GM21423 (cell line): ENCODE measurements at regions not wholly inside any gene's neighbourhood (a gene's known extent, or its start where the extent isn't known, plus 50 kb on each side); places are given as distances from the start of the nearest gene placed in this dataset.

Experiments
- ATAC-seq: cut with Tn5 transposase; IDR thresholded peaks from one replicate; pipeline ENCODE4 v1.9.1; 2021; ENCODE audit warnings: mild to moderate bottlenecking, moderate library complexity; ENCODE audit not compliant: unreplicated experiment

DNA sequence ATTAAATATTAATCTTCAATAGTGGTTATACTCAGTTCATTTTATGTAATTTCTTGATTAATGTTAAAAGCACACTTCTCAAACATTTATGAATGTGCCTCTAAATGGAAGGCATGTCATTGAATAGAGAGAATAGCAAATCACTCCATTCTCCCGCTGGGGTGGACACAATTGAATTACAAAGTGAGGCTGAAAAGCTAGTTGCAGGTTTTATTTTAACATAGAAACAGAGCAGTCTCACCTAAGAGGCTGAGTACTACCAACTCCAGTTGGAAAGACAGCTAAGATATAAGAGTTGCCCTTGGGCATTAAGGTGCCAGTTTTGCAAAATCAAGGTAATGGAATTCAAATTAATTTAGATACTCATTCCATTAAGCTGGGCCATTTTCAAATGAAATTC lies 147.2 kb downstream of the PCSK1 start:
- no peak for ATAC-seq

DNA sequence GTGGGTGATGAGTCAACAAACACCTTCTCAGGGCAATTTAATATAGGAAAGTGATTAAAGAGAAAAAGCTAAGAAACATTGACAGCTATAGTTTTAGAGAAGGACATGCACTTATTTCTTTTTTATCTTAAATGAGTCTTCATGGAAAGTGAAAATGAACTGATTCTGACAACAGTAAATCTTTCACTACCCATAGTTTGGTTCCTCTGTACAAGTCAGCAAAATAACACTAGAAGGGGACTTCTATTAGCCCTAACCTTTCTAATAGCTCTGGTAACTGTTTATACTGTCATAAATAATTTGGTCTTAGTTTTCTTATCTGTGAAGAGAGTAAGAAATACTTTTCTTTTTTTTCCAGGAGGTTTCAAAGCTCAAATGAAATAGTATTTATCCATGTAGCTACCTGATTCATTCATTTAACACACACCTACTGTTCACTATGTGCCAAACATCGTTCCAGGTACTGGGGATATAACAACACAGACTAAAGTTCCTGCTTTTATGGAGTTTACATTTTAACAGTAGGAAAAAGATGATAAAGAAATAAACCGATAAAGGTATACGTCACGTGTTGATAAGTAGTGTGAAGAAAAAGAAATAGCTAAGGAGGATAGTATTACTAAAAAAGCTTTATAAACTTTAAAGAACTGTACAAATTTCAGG lies 148.2 kb downstream of the PCSK1 start:
- no peak for ATAC-seq

DNA sequence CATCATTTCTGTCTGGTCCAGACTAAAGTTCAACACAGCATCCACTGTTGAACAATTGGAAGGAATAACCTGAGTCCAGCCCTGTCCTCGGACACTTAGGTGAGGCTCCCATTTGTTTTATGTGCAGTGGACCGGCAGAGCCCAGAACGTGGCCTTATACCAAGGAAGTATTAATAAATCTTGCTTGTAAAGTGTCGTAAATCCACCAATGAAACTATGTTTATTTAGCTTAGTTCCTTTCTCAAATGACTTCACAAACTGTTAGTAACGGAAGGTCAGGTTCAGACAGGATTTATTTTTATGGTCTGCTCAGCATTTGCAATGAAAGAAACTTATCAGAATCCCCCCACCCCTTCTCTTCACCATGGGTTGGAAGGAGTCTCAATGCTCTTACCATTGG lies 149.5 kb downstream of the PCSK1 start:
- no peak for ATAC-seq

DNA sequence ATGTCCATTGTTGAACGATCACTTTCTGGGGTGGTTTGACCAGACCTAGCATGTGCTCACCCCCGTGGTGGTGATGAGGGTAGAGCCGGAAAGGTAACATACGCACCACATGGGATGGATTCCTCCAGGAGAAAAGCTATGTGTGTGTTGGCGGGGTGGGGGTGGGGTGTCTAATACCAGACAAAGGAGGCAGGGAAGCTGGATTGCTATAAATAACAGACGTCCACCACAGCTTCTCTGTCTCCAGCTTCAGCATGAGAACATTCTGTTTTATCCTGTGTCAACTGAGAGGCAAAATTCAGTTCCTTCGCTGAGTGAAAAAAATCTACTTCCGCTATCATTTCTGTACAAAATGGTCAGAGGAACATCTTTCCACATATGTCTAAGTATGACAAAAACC lies 151.0 kb downstream of the PCSK1 start:
- no peak for ATAC-seq

DNA sequence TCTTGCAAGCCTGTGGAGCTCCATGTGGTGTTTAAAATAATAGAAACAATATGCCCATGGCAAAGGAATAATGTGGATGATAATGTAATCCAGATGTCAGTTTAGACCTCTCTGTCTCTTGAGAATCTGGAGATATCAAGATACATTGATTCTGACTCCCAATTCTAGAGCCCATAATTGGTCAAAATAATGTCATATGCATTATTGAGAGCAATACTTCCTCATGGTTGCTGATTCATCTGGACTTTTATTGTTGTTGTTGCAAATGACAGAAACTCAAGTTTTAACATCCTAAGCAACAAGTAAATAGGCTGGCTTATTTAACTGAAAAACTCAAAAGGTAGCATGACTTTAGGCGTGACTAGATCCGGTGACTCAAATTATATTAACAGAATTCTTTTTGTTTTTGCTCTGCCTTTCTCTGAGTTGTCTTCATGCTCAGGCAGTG lies 152.1 kb downstream of the PCSK1 start:
- no peak for ATAC-seq

DNA sequence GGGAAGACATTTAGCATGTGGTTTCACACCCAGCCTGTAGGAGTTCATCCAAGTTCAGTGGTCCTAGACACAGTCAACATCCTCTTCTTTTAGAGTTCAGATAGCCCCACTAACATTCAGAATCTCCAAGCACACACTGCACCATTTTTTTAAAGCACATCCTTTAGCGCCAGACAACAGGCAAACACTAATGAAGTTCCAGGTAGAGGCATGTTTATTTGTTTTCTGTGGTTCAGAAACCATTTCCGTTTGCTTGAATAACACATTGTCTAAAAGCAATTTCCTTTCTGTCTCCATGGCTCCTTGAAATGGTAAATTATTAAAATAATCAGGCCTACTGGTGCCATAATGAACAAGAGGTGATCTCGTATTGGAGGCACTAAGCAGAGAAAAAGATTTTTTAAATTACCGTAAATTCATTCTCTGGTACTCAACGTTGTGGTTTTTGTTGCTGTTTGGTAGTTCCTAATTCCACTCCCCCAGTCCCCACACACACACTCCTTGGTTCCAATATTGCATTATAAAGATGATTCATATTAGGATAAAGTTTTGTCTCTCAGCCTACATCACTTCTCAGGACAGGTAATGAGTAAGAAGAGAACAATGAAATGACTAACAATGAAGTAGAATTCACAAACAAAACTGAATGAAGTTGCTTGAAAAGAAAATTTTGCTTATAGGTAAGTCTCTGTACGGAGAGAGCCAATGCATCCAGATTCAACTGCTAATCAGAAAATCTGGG lies 153.1 kb downstream of the PCSK1 start:
- peak; percentile 64 for ATAC-seq

DNA sequence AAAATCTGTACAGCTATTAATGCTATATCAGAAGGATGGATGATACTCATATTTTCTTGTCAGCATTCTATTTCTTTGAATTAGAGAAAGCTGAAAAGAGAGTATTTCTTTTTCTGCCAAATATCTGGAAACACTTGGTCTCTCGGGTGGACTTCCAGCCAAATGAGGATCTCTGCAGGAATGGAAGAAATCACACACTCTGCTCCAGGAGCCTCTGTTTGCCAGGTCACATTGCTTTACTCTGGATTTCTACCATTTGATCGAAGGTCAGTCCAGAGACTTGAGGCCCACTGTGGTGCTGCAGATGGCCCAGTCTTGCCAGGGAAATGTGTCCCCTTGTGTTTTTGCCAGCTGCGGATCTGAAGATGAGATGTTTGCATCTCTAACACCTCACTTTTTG lies 154.1 kb downstream of the PCSK1 start:
- ATAC-seq: no peak

DNA sequence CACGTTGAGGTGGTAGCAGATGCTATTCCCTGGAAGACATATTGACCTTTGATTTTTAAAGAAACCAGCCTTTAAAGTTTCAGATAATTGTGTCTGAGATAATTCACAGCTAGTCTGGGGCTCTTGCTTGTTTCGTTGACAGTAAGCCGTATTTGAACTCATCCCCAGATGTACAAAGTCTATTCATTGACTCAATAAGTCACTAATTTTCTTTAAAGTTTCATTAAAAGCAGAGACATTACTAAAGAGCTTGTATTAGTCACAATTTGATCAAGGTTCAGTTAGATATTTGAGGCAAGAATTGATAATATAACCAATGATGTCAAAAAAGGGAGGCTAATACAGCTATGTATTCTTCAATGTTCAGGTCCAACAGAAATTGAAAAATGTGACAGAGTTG lies 158.0 kb downstream of the PCSK1 start:
- ATAC-seq: no peak

DNA sequence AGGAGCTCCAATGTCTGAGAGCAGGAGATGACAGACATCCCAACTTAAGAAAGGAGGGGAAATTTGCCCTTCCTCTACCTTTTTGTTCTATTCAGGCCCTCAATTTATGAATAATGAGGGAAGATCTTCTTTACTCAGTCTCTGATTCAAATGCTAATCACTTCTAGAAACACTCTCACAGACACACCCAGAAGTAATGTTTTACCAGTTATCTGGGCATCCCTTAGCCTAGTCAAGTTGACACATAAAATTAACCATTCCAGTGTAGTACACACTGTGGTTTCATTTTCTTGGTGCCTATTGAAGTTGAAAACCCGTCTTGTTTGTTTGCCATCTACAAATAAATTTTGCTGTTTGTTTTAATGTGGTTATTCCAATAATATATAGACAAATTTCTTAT lies 167.6 kb downstream of the PCSK1 start:
- ATAC-seq: no peak

DNA sequence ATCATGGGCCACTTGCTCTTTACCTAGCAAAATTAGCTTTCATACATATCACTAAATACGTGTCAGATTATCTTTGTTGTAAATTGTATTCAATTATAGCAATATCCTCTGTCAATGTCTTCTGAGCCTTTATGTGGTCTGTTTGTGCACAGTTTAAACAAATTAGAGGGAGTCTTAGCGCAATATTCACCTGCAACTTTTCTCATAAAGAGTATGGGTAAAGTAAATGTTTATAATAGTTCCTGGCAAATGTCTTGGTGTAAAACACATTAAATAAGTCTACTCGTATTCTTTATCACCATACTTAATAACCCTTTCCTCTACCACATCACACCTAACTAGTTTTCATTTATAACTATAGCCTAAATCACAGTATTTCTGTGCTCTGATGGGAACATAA lies 169.0 kb downstream of the PCSK1 start:
- ATAC-seq: no peak

DNA sequence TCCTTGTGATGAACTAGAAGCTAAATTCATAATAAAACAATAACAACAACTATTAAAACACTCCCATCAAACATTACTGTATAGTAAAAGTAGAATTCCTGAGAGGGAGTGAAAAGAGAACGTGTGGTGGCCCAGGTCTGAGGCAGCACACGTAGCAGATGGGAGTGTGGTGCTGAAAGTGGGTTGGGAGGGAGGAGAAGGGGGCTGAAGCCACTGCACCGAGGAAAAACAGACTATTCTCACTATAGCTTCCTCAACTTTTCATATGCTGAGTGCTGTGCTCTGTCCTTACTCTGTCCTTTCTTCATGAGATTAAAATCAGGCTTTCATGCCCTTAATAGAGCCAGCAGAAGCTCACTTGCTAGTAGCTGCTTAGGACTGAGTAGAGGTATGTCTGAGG lies 170.9 kb downstream of the PCSK1 start:
- no peak for ATAC-seq

DNA sequence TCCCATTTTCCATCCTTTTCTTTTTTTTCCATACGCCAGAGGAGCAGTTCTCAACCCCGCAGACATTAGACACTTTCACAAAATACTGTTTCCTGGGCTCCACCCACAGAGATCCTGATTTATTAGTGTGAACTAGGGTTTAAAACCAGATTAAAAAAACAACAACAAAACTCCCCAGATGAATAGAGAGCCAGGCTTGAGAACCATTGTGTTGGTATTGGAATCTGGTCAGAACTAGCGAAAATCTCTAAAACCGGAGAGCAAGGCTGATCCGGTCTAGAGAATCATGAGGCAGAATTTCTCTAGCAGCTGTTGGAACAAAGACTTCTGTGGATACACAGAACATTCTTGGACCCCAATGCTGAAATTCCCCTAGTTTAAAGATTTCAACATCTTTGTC lies 173.0 kb downstream of the PCSK1 start:
- ATAC-seq: no peak

DNA sequence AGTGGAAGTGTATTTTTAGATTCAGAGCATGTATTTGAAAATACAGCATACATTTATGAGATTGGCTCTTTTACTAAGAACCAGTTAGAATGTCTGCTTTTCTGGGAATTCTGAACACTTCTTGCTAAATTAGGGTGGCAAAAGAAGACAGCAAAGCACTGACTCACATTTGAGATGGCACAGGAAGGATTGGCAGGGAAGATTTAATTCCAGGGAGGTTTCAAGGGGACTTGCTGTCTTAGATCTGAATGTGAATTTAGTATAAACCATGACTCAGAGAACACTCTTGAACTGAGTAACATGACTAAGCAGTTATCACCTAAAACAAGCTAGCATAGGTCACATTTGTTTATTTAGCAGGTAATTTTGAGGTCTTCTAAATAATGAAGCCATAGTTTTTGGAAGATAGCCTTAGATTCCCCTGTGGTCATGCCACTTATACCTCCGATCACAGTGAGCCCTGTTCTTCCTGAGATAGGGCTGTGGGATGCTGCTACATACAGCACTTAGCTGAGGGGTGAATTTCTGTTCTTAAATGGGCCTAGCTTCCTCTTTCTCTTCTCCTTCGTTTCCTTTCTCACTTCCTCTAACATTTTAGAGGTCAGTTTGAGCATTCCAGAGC lies 173.8 kb downstream of the PCSK1 start:
- ATAC-seq: peak; percentile 46

DNA sequence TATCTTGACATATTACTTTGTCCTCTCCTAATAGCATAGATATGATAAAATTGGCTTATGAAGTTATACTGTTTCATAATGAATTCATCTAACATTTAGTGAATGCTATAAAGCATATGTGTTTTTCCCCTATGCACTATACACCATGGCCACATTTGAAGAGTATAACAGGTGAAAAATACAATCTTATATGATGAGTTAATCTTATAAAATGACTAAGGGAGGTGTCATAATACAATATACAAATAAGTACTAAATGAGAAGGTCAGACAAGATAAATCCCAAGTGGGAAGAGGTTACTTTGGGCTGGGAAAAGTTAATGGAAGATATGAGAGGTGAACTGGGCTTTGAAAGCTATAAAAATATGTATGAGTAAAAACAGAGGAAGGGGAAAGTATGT lies 174.4 kb downstream of the PCSK1 start:
- no peak for ATAC-seq

DNA sequence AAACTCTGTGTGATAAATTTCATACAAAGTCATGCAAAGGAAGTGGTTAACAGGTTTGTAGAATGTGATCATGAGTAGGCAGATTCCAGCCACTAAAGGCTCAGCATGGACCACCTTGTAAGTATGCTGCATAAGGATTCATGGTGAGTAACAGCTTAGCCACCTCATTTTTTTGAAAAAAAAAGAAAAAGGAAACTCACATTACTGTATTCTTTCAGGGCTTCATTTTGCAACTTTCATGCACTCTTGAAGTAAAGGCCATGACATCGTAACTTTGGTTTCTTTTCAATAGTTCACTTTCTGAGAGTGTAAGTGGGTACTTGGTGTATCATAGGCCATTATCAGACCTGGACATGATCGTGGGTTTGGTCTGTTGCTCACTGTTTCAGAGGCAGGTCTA lies 175.1 kb downstream of the PCSK1 start:
- ATAC-seq: no peak

DNA sequence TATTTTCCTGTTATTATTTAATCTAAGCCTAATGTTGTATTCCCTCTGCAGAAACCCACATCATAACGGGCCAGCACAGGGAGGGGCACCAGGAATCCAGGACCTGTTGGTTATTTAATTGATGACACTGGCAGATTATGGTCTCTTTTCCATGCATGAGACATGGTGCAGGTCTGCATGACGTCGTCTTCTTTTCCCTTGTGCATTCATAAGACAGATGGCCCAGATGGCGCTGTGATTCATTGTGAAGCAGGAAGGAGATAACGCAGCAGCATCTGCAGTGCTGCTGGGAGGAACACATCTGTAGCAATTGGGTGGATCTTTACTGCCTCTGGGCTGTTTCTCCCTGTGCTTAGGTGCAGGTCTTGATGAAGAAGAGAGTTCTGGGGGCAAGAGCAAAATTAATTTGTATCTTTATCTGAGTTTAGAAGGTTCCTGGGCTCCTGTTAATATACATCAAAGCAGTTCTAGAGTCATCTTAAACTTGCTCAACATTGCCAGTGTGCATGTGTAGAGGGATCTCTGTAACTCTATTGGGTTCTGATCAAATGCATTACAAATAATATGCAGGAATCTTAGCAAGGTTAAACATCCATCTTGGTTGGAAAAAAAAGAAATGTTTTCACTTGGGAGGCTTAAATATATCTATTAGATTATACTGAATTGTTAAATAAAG lies 176.1 kb downstream of the PCSK1 start:
- no peak for ATAC-seq

DNA sequence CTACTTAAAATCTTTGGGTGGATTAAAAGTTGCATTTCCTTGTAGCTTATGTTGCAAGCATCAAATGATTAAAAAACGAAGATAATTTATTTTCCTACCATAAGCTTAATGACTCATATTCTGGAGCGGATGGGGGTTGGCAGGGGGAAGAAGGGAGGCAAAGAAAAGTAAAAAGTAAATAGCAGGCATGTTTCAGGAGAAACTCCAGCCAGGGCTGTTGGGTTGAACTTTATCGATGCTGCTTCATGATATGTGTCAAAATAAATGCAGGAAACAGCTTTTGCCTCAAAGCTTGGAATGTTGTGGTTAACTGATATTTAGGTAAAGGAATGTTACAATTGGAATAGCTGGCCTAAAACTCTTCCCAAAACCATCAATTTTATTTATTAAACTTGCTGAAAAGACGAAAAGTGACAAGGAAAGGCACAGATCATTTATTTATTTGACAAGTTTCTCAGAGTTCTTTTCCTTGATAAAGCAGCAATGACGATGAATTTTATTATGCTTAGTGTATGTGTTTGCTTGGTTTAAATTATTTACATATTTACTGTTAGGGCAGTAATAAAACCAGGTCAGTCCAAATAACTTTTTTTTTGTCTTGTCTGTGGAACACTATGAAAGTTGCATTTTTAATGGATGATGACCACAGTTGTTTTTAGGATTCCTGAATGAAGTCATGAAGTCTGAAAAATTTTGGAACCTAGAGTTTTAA lies 177.9 kb downstream of the PCSK1 start:
- no peak for ATAC-seq

DNA sequence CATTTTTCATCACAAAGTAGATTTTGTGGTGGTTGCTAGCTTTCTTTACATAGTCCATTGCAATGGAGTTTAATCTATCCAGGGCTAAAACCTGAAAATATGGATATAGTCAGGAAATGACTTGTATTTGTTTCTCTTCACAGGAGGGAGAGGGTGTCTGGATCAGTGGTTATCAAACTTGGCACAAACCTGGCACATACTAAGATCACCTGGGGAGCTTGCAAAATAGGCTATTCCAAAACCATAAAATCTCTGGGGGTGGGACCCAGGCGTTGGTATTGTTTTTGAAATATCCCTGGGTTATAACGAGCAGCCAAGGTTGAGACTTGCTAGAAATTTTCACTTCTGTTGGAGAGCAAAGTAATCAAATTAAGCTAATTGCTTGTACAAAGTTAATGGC lies 179.9 kb downstream of the PCSK1 start:
- no peak for ATAC-seq

DNA sequence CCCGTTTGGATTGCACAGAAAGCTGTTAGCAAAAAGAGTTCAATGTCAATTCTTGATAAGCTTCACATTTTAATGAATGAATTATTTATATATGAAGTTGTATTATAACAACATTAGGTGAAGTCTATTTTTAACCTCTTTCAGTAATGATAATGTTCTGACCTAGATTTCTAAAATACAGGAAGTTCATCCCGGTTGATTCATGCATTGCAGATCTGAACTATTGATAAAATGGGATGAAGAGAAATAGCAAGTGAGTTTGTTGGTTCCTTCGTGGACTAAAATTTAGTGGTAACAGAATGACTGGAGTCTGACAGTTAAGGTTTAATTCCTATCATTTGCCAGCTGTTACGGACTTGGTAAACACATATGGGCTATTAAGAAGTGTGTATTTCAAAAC lies 180.5 kb downstream of the PCSK1 start:
- no peak for ATAC-seq

DNA sequence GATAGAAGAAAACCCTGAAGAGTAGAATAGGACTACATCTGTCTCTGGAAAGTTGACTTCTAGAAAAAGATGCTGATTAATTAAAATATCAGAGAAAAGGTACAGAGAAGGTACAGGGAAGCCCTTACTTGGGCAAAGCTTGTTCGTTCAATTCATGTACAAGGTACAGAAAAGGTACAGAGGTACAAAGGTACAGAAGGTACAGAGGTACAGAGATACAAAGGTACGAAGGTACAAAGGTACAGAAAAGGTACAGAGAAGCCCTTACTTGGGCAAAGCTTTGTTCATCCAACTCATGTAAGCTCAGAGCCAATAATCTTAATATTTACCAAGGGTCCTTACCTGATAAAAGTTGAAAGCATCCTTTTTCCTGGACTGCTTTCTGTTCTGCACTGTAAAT lies 182.3 kb downstream of the PCSK1 start:
- no peak for ATAC-seq

DNA sequence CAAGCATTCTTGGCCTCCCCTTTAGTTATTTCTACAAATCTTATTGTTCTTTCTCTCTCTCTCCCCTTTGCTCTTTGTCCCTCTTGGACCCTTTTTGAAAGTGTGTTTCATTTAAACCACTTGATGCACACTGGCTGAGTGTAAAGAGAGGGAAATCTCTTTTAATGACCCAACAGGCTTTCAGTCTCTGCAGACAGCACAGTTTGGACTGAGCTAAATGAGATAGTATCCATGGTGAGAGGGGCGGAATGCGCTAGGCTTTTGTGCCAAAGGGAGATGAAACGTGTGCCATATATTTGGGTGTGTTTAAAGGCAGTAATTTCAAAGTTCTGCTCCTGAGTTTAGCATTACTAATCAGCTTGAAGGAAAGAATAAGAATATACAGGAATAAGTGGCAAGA lies 184.9 kb downstream of the PCSK1 start:
- no peak for ATAC-seq
